GM12891 (cell line): ENCODE measurements at regions not wholly inside any gene's neighbourhood (a gene's known extent, or its start where the extent isn't known, plus 50 kb on each side); places are given as distances from the start of the nearest gene placed in this dataset.

Experiments used
- PAX5 ChIP-seq: IDR thresholded peaks from 2 replicates; pipeline ENCODE4 v1.6.1; 2011; ENCODE audit warnings: low read length, moderate library complexity, mild to moderate bottlenecking; ENCODE audit not compliant: insufficient read depth, severe bottlenecking
- POLR2A ChIP-seq: IDR thresholded peaks from 2 replicates; pipeline ENCODE4 v1.6.1; 2011; ENCODE audit warnings: low read depth, low read length, control low read depth
- POLR2AphosphoS5 ChIP-seq: IDR thresholded peaks from 2 replicates; pipeline ENCODE4 v1.6.1; 2011; ENCODE audit warnings: low read depth, low read length, control low read depth
- POU2F2 ChIP-seq: IDR thresholded peaks from 2 replicates; pipeline ENCODE4 v1.6.1; 2011; ENCODE audit warnings: low read depth, mild to moderate bottlenecking, control low read depth, low read length, moderate library complexity
- SPI1 ChIP-seq: IDR thresholded peaks from 2 replicates; pipeline ENCODE4 v1.6.1; 2011; ENCODE audit warnings: low read depth, low read length, control low read depth
- TAF1 ChIP-seq: IDR thresholded peaks from 2 replicates; pipeline ENCODE4 v1.6.1; 2011; ENCODE audit warnings: low read depth, low read length, control low read depth

- TF ChIP-seq POLR2A (no peak), POLR2AphosphoS5 (no peak), PAX5 (no peak), TAF1 (no peak), SPI1 (no peak), POU2F2 (no peak)
Measured at GRCh38 chr6:56837322-56837894, 117.5 kb upstream of the BEND6 start.
